ENCODE measurements at regions not wholly inside any gene's neighbourhood (a gene's known extent, or its start where the extent isn't known, plus 50 kb on each side); places are given as distances from the start of the nearest gene placed in this dataset.

DNA sequence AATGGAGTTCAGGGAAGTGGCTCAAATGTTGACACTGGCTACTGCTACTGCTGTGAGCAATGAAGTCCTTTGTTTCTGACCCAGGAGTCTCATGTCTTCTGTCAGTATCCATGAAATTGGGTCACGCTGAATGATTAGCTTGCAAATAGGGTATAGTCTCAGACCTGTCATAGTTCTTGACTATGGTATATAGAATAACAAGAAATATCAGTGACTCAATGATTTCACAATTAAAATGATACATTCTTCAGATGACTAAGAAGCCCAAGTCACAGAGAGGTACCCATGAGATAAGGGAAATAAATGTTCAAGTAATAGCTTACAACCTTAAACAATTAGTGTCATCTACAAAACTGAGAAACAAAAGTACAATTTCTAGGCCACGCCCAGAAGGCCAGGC lies 89.3 kb downstream of the LYZL2 start:
- TF ChIP-seq, protein P1, sequence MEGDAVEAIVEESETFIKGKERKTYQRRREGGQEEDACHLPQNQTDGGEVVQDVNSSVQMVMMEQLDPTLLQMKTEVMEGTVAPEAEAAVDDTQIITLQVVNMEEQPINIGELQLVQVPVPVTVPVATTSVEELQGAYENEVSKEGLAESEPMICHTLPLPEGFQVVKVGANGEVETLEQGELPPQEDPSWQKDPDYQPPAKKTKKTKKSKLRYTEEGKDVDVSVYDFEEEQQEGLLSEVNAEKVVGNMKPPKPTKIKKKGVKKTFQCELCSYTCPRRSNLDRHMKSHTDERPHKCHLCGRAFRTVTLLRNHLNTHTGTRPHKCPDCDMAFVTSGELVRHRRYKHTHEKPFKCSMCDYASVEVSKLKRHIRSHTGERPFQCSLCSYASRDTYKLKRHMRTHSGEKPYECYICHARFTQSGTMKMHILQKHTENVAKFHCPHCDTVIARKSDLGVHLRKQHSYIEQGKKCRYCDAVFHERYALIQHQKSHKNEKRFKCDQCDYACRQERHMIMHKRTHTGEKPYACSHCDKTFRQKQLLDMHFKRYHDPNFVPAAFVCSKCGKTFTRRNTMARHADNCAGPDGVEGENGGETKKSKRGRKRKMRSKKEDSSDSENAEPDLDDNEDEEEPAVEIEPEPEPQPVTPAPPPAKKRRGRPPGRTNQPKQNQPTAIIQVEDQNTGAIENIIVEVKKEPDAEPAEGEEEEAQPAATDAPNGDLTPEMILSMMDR (conservative IDR thresholded peaks at IDR 0.05; ENCODE audit: low read depth in 2 of 2), result no peak
- TF ChIP-seq, protein P2, sequence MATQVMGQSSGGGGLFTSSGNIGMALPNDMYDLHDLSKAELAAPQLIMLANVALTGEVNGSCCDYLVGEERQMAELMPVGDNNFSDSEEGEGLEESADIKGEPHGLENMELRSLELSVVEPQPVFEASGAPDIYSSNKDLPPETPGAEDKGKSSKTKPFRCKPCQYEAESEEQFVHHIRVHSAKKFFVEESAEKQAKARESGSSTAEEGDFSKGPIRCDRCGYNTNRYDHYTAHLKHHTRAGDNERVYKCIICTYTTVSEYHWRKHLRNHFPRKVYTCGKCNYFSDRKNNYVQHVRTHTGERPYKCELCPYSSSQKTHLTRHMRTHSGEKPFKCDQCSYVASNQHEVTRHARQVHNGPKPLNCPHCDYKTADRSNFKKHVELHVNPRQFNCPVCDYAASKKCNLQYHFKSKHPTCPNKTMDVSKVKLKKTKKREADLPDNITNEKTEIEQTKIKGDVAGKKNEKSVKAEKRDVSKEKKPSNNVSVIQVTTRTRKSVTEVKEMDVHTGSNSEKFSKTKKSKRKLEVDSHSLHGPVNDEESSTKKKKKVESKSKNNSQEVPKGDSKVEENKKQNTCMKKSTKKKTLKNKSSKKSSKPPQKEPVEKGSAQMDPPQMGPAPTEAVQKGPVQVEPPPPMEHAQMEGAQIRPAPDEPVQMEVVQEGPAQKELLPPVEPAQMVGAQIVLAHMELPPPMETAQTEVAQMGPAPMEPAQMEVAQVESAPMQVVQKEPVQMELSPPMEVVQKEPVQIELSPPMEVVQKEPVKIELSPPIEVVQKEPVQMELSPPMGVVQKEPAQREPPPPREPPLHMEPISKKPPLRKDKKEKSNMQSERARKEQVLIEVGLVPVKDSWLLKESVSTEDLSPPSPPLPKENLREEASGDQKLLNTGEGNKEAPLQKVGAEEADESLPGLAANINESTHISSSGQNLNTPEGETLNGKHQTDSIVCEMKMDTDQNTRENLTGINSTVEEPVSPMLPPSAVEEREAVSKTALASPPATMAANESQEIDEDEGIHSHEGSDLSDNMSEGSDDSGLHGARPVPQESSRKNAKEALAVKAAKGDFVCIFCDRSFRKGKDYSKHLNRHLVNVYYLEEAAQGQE (IDR thresholded peaks at IDR 0.05; ENCODE audit: unreplicated experiment), result no peak
- no peak for TF ChIP-seq EZH2 (IDR thresholded peaks at IDR 0.05; ENCODE audit: low read depth, unreplicated experiment)
- TF ChIP-seq, protein P3, sequence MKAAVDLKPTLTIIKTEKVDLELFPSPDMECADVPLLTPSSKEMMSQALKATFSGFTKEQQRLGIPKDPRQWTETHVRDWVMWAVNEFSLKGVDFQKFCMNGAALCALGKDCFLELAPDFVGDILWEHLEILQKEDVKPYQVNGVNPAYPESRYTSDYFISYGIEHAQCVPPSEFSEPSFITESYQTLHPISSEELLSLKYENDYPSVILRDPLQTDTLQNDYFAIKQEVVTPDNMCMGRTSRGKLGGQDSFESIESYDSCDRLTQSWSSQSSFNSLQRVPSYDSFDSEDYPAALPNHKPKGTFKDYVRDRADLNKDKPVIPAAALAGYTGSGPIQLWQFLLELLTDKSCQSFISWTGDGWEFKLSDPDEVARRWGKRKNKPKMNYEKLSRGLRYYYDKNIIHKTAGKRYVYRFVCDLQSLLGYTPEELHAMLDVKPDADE (IDR thresholded peaks at IDR 0.05), result no peak
- no peak for TF ChIP-seq POLR2AphosphoS5 (IDR thresholded peaks at IDR 0.05; ENCODE audit: low read depth)
- TF ChIP-seq STAT1 (IDR thresholded peaks at IDR 0.05; ENCODE audit: unreplicated experiment), result no peak
- TF ChIP-seq, protein P4, sequence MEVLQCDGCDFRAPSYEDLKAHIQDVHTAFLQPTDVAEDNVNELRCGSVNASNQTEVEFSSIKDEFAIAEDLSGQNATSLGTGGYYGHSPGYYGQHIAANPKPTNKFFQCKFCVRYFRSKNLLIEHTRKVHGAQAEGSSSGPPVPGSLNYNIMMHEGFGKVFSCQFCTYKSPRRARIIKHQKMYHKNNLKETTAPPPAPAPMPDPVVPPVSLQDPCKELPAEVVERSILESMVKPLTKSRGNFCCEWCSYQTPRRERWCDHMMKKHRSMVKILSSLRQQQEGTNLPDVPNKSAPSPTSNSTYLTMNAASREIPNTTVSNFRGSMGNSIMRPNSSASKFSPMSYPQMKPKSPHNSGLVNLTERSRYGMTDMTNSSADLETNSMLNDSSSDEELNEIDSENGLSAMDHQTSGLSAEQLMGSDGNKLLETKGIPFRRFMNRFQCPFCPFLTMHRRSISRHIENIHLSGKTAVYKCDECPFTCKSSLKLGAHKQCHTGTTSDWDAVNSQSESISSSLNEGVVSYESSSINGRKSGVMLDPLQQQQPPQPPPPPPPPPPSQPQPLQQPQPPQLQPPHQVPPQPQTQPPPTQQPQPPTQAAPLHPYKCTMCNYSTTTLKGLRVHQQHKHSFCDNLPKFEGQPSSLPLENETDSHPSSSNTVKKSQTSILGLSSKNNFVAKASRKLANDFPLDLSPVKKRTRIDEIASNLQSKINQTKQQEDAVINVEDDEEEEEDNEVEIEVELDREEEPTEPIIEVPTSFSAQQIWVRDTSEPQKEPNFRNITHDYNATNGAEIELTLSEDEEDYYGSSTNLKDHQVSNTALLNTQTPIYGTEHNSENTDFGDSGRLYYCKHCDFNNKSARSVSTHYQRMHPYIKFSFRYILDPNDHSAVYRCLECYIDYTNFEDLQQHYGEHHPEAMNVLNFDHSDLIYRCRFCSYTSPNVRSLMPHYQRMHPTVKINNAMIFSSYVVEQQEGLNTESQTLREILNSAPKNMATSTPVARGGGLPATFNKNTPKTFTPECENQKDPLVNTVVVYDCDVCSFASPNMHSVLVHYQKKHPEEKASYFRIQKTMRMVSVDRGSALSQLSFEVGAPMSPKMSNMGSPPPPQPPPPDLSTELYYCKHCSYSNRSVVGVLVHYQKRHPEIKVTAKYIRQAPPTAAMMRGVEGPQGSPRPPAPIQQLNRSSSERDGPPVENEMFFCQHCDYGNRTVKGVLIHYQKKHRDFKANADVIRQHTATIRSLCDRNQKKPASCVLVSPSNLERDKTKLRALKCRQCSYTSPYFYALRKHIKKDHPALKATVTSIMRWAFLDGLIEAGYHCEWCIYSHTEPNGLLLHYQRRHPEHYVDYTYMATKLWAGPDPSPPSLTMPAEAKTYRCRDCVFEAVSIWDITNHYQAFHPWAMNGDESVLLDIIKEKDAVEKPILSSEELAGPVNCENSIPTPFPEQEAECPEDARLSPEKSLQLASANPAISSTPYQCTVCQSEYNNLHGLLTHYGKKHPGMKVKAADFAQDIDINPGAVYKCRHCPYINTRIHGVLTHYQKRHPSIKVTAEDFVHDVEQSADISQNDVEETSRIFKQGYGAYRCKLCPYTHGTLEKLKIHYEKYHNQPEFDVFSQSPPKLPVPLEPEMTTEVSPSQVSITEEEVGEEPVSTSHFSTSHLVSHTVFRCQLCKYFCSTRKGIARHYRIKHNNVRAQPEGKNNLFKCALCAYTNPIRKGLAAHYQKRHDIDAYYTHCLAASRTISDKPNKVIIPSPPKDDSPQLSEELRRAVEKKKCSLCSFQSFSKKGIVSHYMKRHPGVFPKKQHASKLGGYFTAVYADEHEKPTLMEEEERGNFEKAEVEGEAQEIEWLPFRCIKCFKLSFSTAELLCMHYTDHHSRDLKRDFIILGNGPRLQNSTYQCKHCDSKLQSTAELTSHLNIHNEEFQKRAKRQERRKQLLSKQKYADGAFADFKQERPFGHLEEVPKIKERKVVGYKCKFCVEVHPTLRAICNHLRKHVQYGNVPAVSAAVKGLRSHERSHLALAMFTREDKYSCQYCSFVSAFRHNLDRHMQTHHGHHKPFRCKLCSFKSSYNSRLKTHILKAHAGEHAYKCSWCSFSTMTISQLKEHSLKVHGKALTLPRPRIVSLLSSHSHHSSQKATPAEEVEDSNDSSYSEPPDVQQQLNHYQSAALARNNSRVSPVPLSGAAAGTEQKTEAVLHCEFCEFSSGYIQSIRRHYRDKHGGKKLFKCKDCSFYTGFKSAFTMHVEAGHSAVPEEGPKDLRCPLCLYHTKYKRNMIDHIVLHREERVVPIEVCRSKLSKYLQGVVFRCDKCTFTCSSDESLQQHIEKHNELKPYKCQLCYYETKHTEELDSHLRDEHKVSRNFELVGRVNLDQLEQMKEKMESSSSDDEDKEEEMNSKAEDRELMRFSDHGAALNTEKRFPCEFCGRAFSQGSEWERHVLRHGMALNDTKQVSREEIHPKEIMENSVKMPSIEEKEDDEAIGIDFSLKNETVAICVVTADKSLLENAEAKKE (CRISPR knock-in tag; IDR thresholded peaks at IDR 0.05), result no peak
- TF ChIP-seq CREB1 (CRISPR knock-in tag; IDR thresholded peaks at IDR 0.05; ENCODE audit: low read depth), result no peak
- TF ChIP-seq EZH2phosphoT487 (IDR thresholded peaks at IDR 0.05; ENCODE audit: unreplicated experiment), result no peak
- TF ChIP-seq JUNB (IDR thresholded peaks at IDR 0.05; ENCODE audit: unreplicated experiment), result no peak
- TF ChIP-seq ZNF114 (CRISPR knock-in tag; IDR thresholded peaks at IDR 0.05), result no peak
- no peak for TF ChIP-seq ZNF331 (CRISPR knock-in tag; IDR thresholded peaks at IDR 0.05; ENCODE audit: low read depth)
- TF ChIP-seq NANOG (IDR thresholded peaks at IDR 0.05; ENCODE audit: borderline replicate concordance), result no peak
